ENCODE measurements at regions not wholly inside any gene's neighbourhood (a gene's known extent, or its start where the extent isn't known, plus 50 kb on each side); places are given as distances from the start of the nearest gene placed in this dataset.

GRCh38 chr2:117342415-117342814, 472.1 kb upstream of the DDX18 start:
- no peak for DNase-seq (ENCODE audit: low spot score)
- TF ChIP-seq SP1 (IDR thresholded peaks at IDR 0.05) (no peak), YY1 (IDR thresholded peaks at IDR 0.05) (no peak), RAD21 (IDR thresholded peaks at IDR 0.05) (no peak), JUND (IDR thresholded peaks at IDR 0.05) (no peak), HNF4A (conservative IDR thresholded peaks at IDR 0.05) (no peak), NR2F2 (IDR thresholded peaks at IDR 0.05) (no peak), GABPA (IDR thresholded peaks at IDR 0.05 in 1 of 2, conservative IDR thresholded peaks at IDR 0.05 in 1 of 2) (no peak), TAF1 (conservative IDR thresholded peaks at IDR 0.05) (no peak), EGR1 (IDR thresholded peaks at IDR 0.05; ENCODE audit: low read depth in 2 of 2) (no peak), FOXA2 (IDR thresholded peaks at IDR 0.05) (no peak)
- TF ChIP-seq, protein P1, sequence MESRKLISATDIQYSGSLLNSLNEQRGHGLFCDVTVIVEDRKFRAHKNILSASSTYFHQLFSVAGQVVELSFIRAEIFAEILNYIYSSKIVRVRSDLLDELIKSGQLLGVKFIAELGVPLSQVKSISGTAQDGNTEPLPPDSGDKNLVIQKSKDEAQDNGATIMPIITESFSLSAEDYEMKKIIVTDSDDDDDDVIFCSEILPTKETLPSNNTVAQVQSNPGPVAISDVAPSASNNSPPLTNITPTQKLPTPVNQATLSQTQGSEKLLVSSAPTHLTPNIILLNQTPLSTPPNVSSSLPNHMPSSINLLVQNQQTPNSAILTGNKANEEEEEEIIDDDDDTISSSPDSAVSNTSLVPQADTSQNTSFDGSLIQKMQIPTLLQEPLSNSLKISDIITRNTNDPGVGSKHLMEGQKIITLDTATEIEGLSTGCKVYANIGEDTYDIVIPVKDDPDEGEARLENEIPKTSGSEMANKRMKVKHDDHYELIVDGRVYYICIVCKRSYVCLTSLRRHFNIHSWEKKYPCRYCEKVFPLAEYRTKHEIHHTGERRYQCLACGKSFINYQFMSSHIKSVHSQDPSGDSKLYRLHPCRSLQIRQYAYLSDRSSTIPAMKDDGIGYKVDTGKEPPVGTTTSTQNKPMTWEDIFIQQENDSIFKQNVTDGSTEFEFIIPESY (IDR thresholded peaks at IDR 0.05): no peak
- TF ChIP-seq, protein P2, sequence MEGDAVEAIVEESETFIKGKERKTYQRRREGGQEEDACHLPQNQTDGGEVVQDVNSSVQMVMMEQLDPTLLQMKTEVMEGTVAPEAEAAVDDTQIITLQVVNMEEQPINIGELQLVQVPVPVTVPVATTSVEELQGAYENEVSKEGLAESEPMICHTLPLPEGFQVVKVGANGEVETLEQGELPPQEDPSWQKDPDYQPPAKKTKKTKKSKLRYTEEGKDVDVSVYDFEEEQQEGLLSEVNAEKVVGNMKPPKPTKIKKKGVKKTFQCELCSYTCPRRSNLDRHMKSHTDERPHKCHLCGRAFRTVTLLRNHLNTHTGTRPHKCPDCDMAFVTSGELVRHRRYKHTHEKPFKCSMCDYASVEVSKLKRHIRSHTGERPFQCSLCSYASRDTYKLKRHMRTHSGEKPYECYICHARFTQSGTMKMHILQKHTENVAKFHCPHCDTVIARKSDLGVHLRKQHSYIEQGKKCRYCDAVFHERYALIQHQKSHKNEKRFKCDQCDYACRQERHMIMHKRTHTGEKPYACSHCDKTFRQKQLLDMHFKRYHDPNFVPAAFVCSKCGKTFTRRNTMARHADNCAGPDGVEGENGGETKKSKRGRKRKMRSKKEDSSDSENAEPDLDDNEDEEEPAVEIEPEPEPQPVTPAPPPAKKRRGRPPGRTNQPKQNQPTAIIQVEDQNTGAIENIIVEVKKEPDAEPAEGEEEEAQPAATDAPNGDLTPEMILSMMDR (IDR thresholded peaks at IDR 0.05; ENCODE audit: low read depth, low read length, missing input control): no peak
- TF ChIP-seq, protein P3, sequence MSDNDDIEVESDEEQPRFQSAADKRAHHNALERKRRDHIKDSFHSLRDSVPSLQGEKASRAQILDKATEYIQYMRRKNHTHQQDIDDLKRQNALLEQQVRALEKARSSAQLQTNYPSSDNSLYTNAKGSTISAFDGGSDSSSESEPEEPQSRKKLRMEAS (IDR thresholded peaks at IDR 0.05): no peak
- TF ChIP-seq, protein P4, sequence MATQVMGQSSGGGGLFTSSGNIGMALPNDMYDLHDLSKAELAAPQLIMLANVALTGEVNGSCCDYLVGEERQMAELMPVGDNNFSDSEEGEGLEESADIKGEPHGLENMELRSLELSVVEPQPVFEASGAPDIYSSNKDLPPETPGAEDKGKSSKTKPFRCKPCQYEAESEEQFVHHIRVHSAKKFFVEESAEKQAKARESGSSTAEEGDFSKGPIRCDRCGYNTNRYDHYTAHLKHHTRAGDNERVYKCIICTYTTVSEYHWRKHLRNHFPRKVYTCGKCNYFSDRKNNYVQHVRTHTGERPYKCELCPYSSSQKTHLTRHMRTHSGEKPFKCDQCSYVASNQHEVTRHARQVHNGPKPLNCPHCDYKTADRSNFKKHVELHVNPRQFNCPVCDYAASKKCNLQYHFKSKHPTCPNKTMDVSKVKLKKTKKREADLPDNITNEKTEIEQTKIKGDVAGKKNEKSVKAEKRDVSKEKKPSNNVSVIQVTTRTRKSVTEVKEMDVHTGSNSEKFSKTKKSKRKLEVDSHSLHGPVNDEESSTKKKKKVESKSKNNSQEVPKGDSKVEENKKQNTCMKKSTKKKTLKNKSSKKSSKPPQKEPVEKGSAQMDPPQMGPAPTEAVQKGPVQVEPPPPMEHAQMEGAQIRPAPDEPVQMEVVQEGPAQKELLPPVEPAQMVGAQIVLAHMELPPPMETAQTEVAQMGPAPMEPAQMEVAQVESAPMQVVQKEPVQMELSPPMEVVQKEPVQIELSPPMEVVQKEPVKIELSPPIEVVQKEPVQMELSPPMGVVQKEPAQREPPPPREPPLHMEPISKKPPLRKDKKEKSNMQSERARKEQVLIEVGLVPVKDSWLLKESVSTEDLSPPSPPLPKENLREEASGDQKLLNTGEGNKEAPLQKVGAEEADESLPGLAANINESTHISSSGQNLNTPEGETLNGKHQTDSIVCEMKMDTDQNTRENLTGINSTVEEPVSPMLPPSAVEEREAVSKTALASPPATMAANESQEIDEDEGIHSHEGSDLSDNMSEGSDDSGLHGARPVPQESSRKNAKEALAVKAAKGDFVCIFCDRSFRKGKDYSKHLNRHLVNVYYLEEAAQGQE (IDR thresholded peaks at IDR 0.05): no peak
- no peak overlapping the region for H3K9ac ChIP-seq (ENCODE audit: low read depth in 1 of 2, low read length in 2 of 2)
- H3K36me3 ChIP-seq (ENCODE audit: control insufficient read depth in 4 of 4, insufficient read depth in 3 of 4, low read depth in 1 of 4, low read length in 3 of 4): no peaks in the 10 kb centered on the region
- no peak overlapping the region for H3K4me3 ChIP-seq (ENCODE audit: low read depth in 1 of 3, low read length in 3 of 3)
- no peaks in the 10 kb centered on the region for H3K27me3 ChIP-seq (ENCODE audit: control insufficient read depth in 4 of 4, insufficient read depth in 4 of 4, low read length in 3 of 4)
- H3K9me3 ChIP-seq (ENCODE audit: control insufficient read depth in 4 of 4, low read length in 3 of 4): no peaks in the 10 kb centered on the region
- no peaks in the 10 kb centered on the region for H3K4me1 ChIP-seq (ENCODE audit: control insufficient read depth in 4 of 4, insufficient read depth in 4 of 4, low read length in 3 of 4)
- H3K27ac ChIP-seq (ENCODE audit: low read depth in 1 of 2, low read length in 2 of 2): no peak overlapping the region

DNA sequence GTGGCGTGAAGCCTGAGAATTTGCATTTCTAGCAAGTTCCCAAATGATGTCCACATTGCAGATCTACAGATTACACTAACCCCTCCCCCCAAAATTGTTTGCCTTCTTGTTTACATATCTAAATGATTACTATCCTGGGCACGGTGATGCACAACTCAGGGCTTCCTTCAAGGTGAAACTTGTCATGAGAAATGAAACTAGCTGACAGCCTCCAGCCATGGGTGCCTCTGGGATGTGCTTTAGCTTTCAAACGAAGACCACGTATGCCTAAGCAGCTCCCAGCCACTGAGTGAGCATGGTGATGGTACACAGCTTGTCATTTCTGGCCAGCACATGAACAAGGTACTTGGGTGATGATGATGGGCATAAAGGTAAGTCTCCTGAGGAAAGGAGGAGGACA, 464.8 kb upstream of the DDX18 start:
- H3K36me3 ChIP-seq (ENCODE audit: control insufficient read depth in 4 of 4, insufficient read depth in 3 of 4, low read depth in 1 of 4, low read length in 3 of 4): no peaks in the 10 kb centered on the region
- no peak overlapping the region for H3K4me3 ChIP-seq (ENCODE audit: low read depth in 1 of 3, low read length in 3 of 3)
- H3K4me1 ChIP-seq (ENCODE audit: control insufficient read depth in 4 of 4, insufficient read depth in 4 of 4, low read length in 3 of 4): no peaks in the 10 kb centered on the region
- TF ChIP-seq YY1 (IDR thresholded peaks at IDR 0.05): no peak
- no peak for TF ChIP-seq HNF4G (IDR thresholded peaks at IDR 0.05)
- no peak for TF ChIP-seq JUND (IDR thresholded peaks at IDR 0.05)
- no peak for TF ChIP-seq RXRA (IDR thresholded peaks at IDR 0.05)
- no peak for TF ChIP-seq HNF4A (conservative IDR thresholded peaks at IDR 0.05)
- no peak for TF ChIP-seq SP1 (IDR thresholded peaks at IDR 0.05)
- TF ChIP-seq, protein P1 (IDR thresholded peaks at IDR 0.05): no peak
- H3K27ac ChIP-seq (ENCODE audit: low read depth in 1 of 2, low read length in 2 of 2): no peak overlapping the region
- H3K27me3 ChIP-seq (ENCODE audit: control insufficient read depth in 4 of 4, insufficient read depth in 4 of 4, low read length in 3 of 4): no peaks in the 10 kb centered on the region
- no peak for DNase-seq (ENCODE audit: low spot score)
- H3K9me3 ChIP-seq (ENCODE audit: control insufficient read depth in 4 of 4, low read length in 3 of 4): no peaks in the 10 kb centered on the region
- 52% methylated on average over 4 of the region's 4 CpGs for WGBS
- H3K9ac ChIP-seq (ENCODE audit: low read depth in 1 of 2, low read length in 2 of 2): no peak overlapping the region

Measured in liver (tissue), 8 donors.